Aorta (tissue), 5 donors: ENCODE measurements at regions not wholly inside any gene's neighbourhood (a gene's known extent, or its start where the extent isn't known, plus 50 kb on each side); places are given as distances from the start of the nearest gene placed in this dataset.
A peak's percentile ranks its signal among the peaks of the same experiment; 100 is the strongest.
"Not testable (repeated sequence)": the region's sequence is repeated elsewhere in the genome, so short reads cannot be mapped to it uniquely, and the experiment has no call there.

Source experiments
- ATAC-seq: fragments of 200-7000 bp; cut with Tn5 transposase; one replicate; pipeline ENCODE4 v1.9.1; 2022; ENCODE audit warnings: moderate library complexity; ENCODE audit not compliant: low FRiP score
- DNase-seq, 2 donors: peaks; one replicate each; pipeline ENCODE4 v3.0.0-alpha.2; 2020
- H3K27ac ChIP-seq, 2 donors: one replicate each; pipeline ENCODE4 v1.5.1; 2013; ENCODE audit warnings: low read length in 2 of 2, mild to moderate bottlenecking in 2 of 2, moderate library complexity in 2 of 2, control low read depth in 1 of 2, inconsistent platforms in 1 of 2, low read depth in 1 of 2
- H3K27me3 ChIP-seq, 2 donors: one replicate each; pipeline ENCODE4 v1.6.1; 2013; ENCODE audit warnings: control low read depth in 1 of 2, low read length in 1 of 2, mild to moderate bottlenecking in 1 of 2, moderate library complexity in 1 of 2; ENCODE audit not compliant: insufficient read depth in 2 of 2, control insufficient read depth in 1 of 2
- H3K36me3 ChIP-seq, 2 donors: one replicate each; pipeline ENCODE4 v1.6.1; 2013; ENCODE audit warnings: control low read depth in 1 of 2, low read length in 1 of 2, mild to moderate bottlenecking in 1 of 2; ENCODE audit not compliant: insufficient read depth in 2 of 2, control insufficient read depth in 1 of 2
- H3K4me1 ChIP-seq, 2 donors: one replicate each; pipeline ENCODE4 v1.6.1; 2013; ENCODE audit warnings: low read length in 2 of 2, control low read depth in 1 of 2, mild to moderate bottlenecking in 1 of 2, moderate library complexity in 1 of 2; ENCODE audit not compliant: insufficient read depth in 2 of 2, control insufficient read depth in 1 of 2
- H3K4me3 ChIP-seq, 2 donors: one replicate each; pipeline ENCODE4 v1.5.1; 2013; ENCODE audit warnings: low read length in 2 of 2, control low read depth in 1 of 2, mild to moderate bottlenecking in 1 of 2
- H3K9me3 ChIP-seq: one replicate; pipeline ENCODE4 v1.6.1; 2013; ENCODE audit warnings: mild to moderate bottlenecking, low read length; ENCODE audit not compliant: control insufficient read depth
- WGBS, 2 donors: extraction: QIAGEN DNeasy Blood & Tissue Kit; methylation state at CpG; one replicate each; pipeline ENCODE4 v1.1.7; 2013; 5-methylcytosine and 5-hydroxymethylcytosine counted together
- intact Hi-C, 2 donors: fragments of 100-400 bp; cut with DNase I; formaldehyde crosslinking; loops; one replicate each; pipeline versions ENCODE4 v1.14.2 to v1.15.0; 2022
- donor health status: healthy with polysubstance abuse.
- donor health status: Bipolar disorder and iron deficiency.
- donor health status: DM: no; HTN: no; CAD: no.
- donor health status: DM: no; HTN: no; CAD: no.
- donor health status: DM: yes; HTN: yes; CAD: no.

DNA sequence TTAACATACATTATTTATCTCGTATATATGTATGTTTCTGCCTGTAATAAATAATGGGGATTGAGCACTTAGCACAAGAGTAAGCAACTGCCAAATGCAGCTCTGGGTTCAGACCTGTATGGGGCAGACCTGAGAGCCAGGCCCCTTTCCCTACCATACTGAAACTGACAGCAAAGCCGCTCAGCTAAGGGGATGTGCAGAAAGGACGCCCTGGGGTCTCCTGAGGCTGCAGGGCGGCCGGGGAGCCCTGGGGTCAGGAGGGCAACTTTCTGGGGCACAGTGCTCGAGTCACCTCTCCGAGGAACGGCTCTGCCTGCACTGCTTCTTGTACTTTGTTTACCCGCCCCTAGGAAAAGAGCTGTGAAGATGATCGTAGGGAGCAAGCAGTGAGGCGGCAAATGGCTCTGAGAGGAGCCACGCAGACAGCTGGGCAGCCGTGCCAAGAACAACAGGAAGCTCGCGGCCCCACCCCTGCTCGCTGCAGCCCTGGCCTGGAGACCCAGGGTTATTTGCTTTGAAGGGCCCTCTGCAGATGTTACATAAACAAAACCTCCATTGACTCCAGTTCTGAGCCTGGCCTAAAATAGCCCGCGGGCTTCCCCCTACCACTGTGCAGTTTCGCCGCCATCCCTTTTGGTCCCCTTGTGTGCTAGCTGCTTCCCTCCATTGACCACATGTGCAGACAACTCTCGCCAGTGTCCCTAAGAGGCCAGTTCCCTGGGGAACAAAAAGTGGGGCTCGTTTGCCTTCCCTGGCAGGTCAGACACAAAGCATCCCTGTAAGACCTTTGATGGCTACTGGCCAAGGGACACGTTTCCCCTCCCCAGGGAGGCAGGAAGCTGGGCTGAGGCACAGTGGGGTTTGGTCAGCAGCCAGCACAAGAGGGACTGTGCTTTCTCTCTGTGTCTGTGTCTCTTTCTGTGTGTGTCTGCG, 111.3 kb upstream of the LNX1 start:
- ATAC-seq (peak; percentile 92), DNase-seq (peak; percentile 88 to 90)
- H3K27ac ChIP-seq = peak overlapping the region in 1 of 2 donors; percentile 22
- H3K4me1 ChIP-seq = no peaks in the 10 kb centered on the region
- no peaks in the 10 kb centered on the region for H3K36me3 ChIP-seq
- WGBS, 2 donors = 11 to 13% methylated on average over 24 of the region's 24 CpGs
- no peaks in the 10 kb centered on the region for H3K27me3 ChIP-seq
- intact Hi-C loops = loop anchor here in 1 of 2 donors (5.0 kb wide), 3 partner anchors 195 to 530 kb away; no protein-coding TSS in a partner anchor
- H3K9me3 ChIP-seq = no peaks in the 10 kb centered on the region
- H3K4me3 ChIP-seq = no peak overlapping the region

GRCh38 chr4:53701260-53701659, 110.0 kb upstream of the LNX1 start:
- intact Hi-C loops = loop anchor here in 1 of 2 donors (5.0 kb wide), 3 partner anchors 194 to 531 kb away; no protein-coding TSS in a partner anchor
- ATAC-seq, H3K4me3 ChIP-seq, H3K27me3 ChIP-seq, H3K4me1 ChIP-seq, H3K27ac ChIP-seq, DNase-seq, H3K9me3 ChIP-seq, H3K36me3 ChIP-seq: not testable (repeated sequence)
- 97% methylated on average over 6 of the region's 6 CpGs for WGBS, 2 donors

DNA sequence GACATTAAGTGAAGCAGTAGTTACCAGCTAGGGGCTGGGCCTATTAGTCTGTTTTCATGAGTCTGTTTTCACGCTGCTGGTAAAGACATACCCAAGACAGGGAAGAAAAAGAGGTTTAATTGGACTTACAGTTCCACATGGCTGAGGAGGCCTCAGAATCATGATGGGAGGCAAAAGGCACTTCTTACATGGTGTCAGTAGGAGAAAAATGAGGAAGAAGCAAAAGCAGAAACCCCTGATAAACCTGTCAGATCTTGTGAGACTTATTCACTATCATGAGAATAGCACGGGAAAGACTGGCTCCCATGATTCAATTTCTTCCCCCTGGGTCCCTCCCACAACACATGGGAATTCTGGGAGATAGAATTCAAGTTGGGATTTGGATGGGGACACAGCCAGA, 108.0 kb upstream of the LNX1 start:
- 91 to 100% methylated on average over 2 of the region's 2 CpGs for WGBS, 2 donors
- H3K27me3 ChIP-seq = not testable (repeated sequence)

GRCh38 chr4:53697016-53697685, 105.9 kb upstream of the LNX1 start:
- Histone ChIP-seq H3K9me3 (no peaks in the 10 kb centered on the region), H3K4me3 (no peak overlapping the region), H3K36me3 (no peaks in the 10 kb centered on the region), H3K27me3 (no peaks in the 10 kb centered on the region), H3K4me1 (peaks cover 0 to 1% of the 10 kb centered on the region in 2 donors), H3K27ac (no peak overlapping the region)
- DNase-seq (no peak), ATAC-seq (no peak)
- intact Hi-C loops = no loop called here

More for the DNA sequence above, 108.0 kb upstream of the LNX1 start:
- H3K9me3 ChIP-seq, H3K4me3 ChIP-seq, H3K27ac ChIP-seq, DNase-seq, H3K4me1 ChIP-seq, H3K36me3 ChIP-seq, intact Hi-C loops, ATAC-seq: not testable (repeated sequence)

GRCh38 chr4:53695540-53696463, 104.5 kb upstream of the LNX1 start:
- ATAC-seq = no peak
- H3K4me3 ChIP-seq = no peak overlapping the region
- no peaks in the 10 kb centered on the region for H3K27me3 ChIP-seq
- H3K4me1 ChIP-seq = peaks cover 0 to 1% of the 10 kb centered on the region in 2 donors
- WGBS, 2 donors = 71% methylated on average over 7 of the region's 7 CpGs
- intact Hi-C loops = no loop called here
- no peaks in the 10 kb centered on the region for H3K9me3 ChIP-seq
- no peak overlapping the region for H3K27ac ChIP-seq
- no peaks in the 10 kb centered on the region for H3K36me3 ChIP-seq
- no peak for DNase-seq

- Histone ChIP-seq H3K9me3 (no peaks in the 10 kb centered on the region), H3K4me3 (no peak overlapping the region), H3K36me3 (no peaks in the 10 kb centered on the region), H3K27me3 (no peaks in the 10 kb centered on the region), H3K27ac (no peak overlapping the region), H3K4me1 (peaks cover 0 to 1% of the 10 kb centered on the region in 2 donors)
- ATAC-seq = no peak
- intact Hi-C loops = no loop called here
- DNase-seq = no peak
- 96 to 98% methylated on average over 2 of the region's 2 CpGs for WGBS, 2 donors
Measured at GRCh38 chr4:53694666-53695065, 103.4 kb upstream of the LNX1 start.

GRCh38 chr4:53693909-53694308, 102.6 kb upstream of the LNX1 start:
- ATAC-seq (no peak), DNase-seq (no peak)
- Histone ChIP-seq H3K27ac (no peak overlapping the region), H3K27me3 (no peaks in the 10 kb centered on the region), H3K4me1 (peaks cover 1 to 2% of the 10 kb centered on the region in 2 donors), H3K9me3 (no peaks in the 10 kb centered on the region), H3K4me3 (no peak overlapping the region), H3K36me3 (no peaks in the 10 kb centered on the region)
- WGBS, 2 donors = 79 to 80% methylated on average over 5 of the region's 5 CpGs
- intact Hi-C loops = no loop called here

GRCh38 chr4:53693408-53693807, 102.1 kb upstream of the LNX1 start:
- 78 to 79% methylated on average over 4 of the region's 4 CpGs for whole genome bisulfite sequencing, 2 donors
- no peaks in the 10 kb centered on the region for H3K27me3 ChIP-seq
- ATAC-seq (no peak), DNase-seq (no peak)
- H3K4me1 ChIP-seq = peaks cover 1 to 2% of the 10 kb centered on the region in 2 donors
- no peaks in the 10 kb centered on the region for H3K36me3 ChIP-seq
- H3K9me3 ChIP-seq = no peaks in the 10 kb centered on the region
- intact Hi-C loops = no loop called here
- no peak overlapping the region for H3K4me3 ChIP-seq
- no peak overlapping the region for H3K27ac ChIP-seq
